HG03460 (cell line): ENCODE measurements at regions not wholly inside any gene's neighbourhood (a gene's known extent, or its start where the extent isn't known, plus 50 kb on each side); places are given as distances from the start of the nearest gene placed in this dataset.
"Not testable (repeated sequence)": the region's sequence is repeated elsewhere in the genome, so short reads cannot be mapped to it uniquely, and the experiment has no call there.

ENCODE experiments used
- ATAC-seq: cut with Tn5 transposase; IDR thresholded peaks from one replicate; pipeline ENCODE4 v1.9.1; 2021; ENCODE audit not compliant: unreplicated experiment

- ATAC-seq: no peak
Observed at GRCh38 chr17:70320673-70321345, 151.5 kb downstream of the KCNJ2 start.

DNA sequence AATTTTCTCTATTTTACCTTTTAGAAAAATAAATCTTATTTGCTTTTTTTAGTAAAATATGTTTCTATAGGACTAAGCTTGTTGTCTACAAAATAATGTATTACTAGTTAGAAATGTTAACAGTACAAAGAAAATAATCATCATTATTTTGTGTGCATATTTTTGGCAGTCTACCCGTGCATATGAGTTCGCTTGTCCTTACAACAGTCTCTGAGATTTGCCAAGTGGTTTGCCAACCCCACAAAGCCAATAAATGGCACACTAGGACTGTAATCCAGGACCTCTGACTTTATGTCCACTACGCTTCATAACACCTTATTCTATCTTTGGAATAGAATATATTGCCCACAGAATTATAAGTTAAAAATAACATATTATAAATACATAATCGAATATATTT lies 152.0 kb downstream of the KCNJ2 start:
- no peak for ATAC-seq

- no peak for ATAC-seq
Observed at GRCh38 chr17:70323269-70323668, 153.9 kb downstream of the KCNJ2 start.

DNA sequence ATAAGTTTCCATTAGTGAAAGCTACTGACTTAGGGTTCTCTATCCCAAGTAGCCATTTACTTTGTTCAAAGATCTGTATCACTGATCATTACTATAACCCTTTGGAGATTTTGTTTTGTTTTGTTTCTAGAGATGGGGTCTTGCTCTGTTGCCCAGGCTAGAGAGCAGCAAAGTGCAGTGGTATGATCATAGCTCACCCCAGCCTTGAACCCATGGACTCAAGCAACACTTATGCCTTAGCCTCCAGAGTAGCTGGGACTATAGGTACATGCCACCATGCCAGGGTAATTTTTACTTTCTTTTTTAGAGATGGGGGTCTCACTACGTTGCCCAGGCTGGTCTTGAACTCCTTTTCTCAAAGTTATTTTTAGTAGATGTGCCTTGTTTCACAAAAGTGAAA lies 154.7 kb downstream of the KCNJ2 start:
- ATAC-seq: no peak

DNA sequence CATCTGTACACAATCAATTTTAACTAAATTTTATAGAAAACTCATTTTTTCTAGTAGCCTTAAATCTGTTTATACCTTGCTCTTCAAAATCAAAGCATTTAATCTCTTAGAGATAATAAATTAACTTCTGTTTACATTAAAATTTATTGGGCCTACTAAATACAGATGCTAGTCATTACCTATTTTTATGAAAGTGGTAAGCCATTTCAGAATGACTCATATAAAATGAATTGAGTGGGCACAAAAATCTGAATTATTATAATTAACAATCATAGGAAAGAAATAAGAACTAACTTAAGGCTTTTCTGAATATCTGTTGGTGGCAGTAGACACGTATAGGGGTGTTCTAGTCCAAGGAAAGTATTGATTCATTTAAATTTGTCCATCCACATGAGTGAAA lies 157.9 kb downstream of the KCNJ2 start:
- no peak for ATAC-seq

GRCh38 chr17:70327723-70328122 lies 158.4 kb downstream of the KCNJ2 start:
- no peak for ATAC-seq

DNA sequence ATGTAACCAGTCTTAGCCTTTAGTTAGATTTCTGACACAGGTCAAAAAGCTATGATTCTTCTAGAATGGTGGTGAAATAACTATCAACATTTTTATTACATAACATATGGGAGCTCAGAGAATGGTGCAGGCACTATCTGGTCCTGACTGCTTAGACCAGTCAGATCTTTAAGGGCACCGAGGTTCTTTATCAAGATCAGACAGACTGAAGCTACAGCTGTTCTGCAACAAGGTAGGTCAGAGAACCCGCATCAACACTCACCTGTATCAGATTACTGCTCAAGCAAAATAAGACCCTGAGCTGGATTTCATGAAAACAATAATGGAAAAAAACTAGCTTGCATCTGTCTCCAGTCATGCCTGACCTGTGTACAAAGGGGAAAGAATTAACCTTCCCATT lies 160.4 kb downstream of the KCNJ2 start:
- no peak for ATAC-seq

- not testable (repeated sequence) for ATAC-seq
Observed at GRCh38 chr17:70331066-70331465, 161.7 kb downstream of the KCNJ2 start.

DNA sequence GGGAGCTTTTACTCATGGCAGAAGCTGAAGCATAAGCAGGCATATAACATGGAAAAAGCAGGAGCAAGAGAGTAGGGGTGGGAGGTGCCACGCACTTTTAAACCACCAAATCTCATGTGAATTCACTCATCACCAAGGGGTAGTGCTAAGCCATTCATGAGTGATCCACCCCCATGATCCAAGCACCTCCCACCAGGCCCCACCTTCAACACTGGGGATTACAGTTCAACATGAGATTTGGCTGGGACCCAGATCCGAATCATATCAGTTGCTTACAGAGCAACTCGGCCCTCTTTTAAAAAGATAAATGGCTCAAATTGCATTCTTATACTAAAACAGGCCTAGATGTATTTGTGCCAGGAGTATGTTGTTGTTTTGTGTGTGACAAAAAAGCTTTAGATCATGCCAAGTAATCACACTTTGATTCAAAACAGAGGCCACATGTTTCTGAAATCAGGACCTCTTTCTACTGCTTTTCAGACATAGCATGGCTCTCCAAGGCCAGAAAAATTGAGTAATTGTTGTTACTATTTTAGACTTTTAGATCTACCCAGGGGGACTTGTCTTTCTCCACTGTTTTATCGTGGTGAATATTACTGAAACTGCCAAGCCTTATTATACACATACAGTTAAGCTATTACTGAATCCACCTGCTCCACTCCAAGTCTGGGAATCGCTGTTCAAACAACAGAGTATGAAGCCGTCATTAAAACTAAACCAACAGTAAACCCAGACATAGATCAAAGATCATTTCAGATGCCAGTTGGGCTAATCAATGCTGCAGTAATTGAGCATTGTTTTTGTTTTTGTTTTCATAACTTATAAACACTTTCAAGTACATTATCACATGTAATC lies 163.3 kb downstream of the KCNJ2 start:
- ATAC-seq: no peak

- ATAC-seq: no peak
Observed at GRCh38 chr17:70336411-70336810, 167.1 kb downstream of the KCNJ2 start.

GRCh38 chr17:70338946-70339354 lies 169.6 kb downstream of the KCNJ2 start:
- ATAC-seq: no peak

- ATAC-seq: no peak
Observed at GRCh38 chr17:70343114-70343513, 173.8 kb downstream of the KCNJ2 start.

GRCh38 chr17:70344386-70345060 lies 175.2 kb downstream of the KCNJ2 start:
- no peak for ATAC-seq

GRCh38 chr17:70345061-70345460 lies 175.7 kb downstream of the KCNJ2 start:
- ATAC-seq: no peak

DNA sequence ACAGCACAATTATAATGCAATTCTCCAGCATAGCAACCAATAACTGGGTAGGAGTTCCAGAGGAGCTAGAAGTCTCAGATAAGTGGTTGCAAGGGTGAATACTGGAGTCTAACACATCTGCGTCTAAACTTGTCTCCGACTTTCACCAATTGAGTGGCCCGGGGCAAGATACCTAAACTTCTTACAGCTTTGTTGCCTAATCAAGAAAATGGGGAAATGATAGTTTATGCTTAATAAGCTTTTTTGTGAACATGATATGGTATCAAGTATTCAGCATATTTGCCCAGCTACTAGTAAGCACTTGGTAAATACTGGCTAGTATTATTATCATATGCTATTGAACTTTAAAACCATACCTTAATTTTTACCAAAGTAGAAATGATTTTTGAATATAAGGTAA lies 183.5 kb downstream of the KCNJ2 start:
- no peak for ATAC-seq

GRCh38 chr17:70353408-70354092 lies 184.2 kb downstream of the KCNJ2 start:
- ATAC-seq: peak; percentile 81

DNA sequence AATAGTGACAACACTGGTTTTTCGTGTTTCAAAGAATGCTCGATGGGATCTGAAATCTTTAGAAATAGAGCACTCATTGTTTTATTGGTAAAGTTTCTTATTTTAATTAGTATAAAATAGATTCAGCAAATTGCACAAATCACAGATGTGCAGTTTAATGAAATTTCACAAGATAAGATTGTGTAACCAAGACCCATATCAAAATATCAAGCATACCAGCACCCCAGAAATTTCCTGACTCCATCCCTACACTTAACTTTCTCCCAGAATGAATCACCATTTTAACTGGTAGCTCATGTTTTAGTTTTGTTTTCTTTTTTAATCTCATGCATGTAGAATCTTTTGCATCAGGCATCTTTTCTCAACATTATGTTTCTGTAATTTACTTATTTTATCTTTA lies 185.9 kb downstream of the KCNJ2 start:
- ATAC-seq: no peak

- ATAC-seq: no peak
Observed at GRCh38 chr17:70357190-70357589, 187.9 kb downstream of the KCNJ2 start.

- ATAC-seq: peak; percentile 97
Observed at GRCh38 chr17:70365091-70365583, 195.8 kb downstream of the KCNJ2 start.

DNA sequence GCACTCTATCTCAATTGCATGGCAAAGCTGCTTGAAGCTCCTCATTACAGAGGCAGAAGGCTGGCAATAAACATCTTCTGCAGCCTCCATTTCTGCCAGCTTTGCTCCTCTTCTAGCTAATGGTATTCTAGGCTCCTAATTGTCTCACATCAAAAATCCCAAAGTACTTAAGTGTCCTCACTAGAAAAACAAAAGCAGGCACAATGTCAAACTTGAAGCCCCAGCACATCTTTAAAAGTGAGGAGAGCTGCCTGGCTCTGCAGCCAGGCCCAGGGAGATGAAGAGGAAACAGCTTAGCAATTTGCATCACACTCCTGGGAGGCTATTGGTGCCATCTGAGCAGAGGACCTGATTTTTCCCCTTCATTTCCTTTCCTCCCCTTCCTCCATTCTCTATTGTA lies 197.1 kb downstream of the KCNJ2 start:
- no peak for ATAC-seq

GRCh38 chr17:70368011-70368410 lies 198.7 kb downstream of the KCNJ2 start:
- ATAC-seq: no peak
